Muscle layer of duodenum (tissue), 2 donors: ENCODE measurements at regions not wholly inside any gene's neighbourhood (a gene's known extent, or its start where the extent isn't known, plus 50 kb on each side); places are given as distances from the start of the nearest gene placed in this dataset.

Experiments
- H3K27ac ChIP-seq: one replicate; pipeline ENCODE4 v1.7.0; 2013; ENCODE audit warnings: mild to moderate bottlenecking, low read length
- H3K27me3 ChIP-seq: one replicate; pipeline ENCODE4 v1.7.0; 2013; ENCODE audit warnings: low read depth, mild to moderate bottlenecking, control low read depth, low read length
- H3K36me3 ChIP-seq, 2 donors: one replicate each; pipeline ENCODE4 v1.7.0; 2013; ENCODE audit warnings: low read length in 2 of 2, control low read depth in 1 of 2, mild to moderate bottlenecking in 1 of 2; ENCODE audit not compliant: insufficient read depth in 2 of 2, control insufficient read depth in 1 of 2
- H3K4me1 ChIP-seq, 2 donors: one replicate each; pipeline ENCODE4 v1.7.0; 2013; ENCODE audit warnings: low read length in 2 of 2, mild to moderate bottlenecking in 2 of 2, control low read depth in 1 of 2, moderate library complexity in 1 of 2; ENCODE audit not compliant: insufficient read depth in 2 of 2, control insufficient read depth in 1 of 2
- H3K4me3 ChIP-seq, 2 donors: one replicate each; pipeline ENCODE4 v1.7.0; 2013; ENCODE audit warnings: low read length in 2 of 2, low read depth in 1 of 2, mild to moderate bottlenecking in 1 of 2
- H3K9me3 ChIP-seq, 2 donors: one replicate each; pipeline ENCODE4 v1.7.0; 2013; ENCODE audit warnings: low read length in 2 of 2, control low read depth in 1 of 2, mild to moderate bottlenecking in 1 of 2; ENCODE audit not compliant: control insufficient read depth in 1 of 2
- donor health status: healthy.

GRCh38 chr1:232250838-232251237 lies 379.1 kb downstream of the SIPA1L2 start:
- H3K9me3 ChIP-seq, result no peaks in the 10 kb centered on the region
- H3K4me3 ChIP-seq, result no peak overlapping the region
- H3K4me1 ChIP-seq, result no peaks in the 10 kb centered on the region
- no peaks in the 10 kb centered on the region for H3K27me3 ChIP-seq
- H3K27ac ChIP-seq, result no peak overlapping the region
- H3K36me3 ChIP-seq, result no peaks in the 10 kb centered on the region

- no peak overlapping the region for H3K4me3 ChIP-seq
- no peaks in the 10 kb centered on the region for H3K27me3 ChIP-seq
- H3K27ac ChIP-seq, result no peak overlapping the region
- H3K4me1 ChIP-seq, result no peaks in the 10 kb centered on the region
- no peaks in the 10 kb centered on the region for H3K36me3 ChIP-seq
- no peaks in the 10 kb centered on the region for H3K9me3 ChIP-seq
Observed at GRCh38 chr1:232249861-232250777, 379.8 kb downstream of the SIPA1L2 start.

GRCh38 chr1:232249339-232249738 lies 380.6 kb downstream of the SIPA1L2 start:
- no peaks in the 10 kb centered on the region for H3K27me3 ChIP-seq
- H3K27ac ChIP-seq, result no peak overlapping the region
- H3K36me3 ChIP-seq, result no peaks in the 10 kb centered on the region
- H3K9me3 ChIP-seq, result no peaks in the 10 kb centered on the region
- H3K4me1 ChIP-seq, result no peaks in the 10 kb centered on the region
- H3K4me3 ChIP-seq, result no peak overlapping the region

DNA sequence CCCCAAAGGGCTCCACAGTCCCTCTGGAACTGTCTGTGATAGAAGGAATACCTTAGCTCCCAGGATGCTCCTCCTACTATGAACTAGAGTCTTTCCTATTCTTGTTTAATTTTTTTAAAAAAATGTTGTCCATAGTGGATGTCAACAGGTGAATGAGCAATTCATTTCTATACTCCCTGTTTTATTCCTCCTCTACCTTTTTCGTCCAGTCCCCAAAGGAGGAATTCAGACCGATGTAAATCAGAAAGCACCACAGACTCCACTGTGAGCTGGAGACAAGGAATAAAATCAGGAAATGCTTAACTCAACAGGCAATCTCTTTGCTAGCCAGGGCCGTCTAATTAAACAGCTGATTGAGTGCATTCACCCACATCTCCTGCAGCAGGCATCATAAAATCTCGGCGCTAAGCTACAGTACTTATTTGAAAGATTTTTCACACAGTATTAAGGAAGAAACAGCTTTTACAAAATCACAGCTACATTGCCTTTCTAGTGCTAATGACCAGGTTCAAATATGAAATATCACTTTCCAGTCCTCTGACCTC lies 381.6 kb downstream of the SIPA1L2 start:
- Histone ChIP-seq H3K4me3 (no peak overlapping the region), H3K9me3 (no peaks in the 10 kb centered on the region), H3K4me1 (no peaks in the 10 kb centered on the region), H3K36me3 (no peaks in the 10 kb centered on the region), H3K27me3 (no peaks in the 10 kb centered on the region), H3K27ac (no peak overlapping the region)

DNA sequence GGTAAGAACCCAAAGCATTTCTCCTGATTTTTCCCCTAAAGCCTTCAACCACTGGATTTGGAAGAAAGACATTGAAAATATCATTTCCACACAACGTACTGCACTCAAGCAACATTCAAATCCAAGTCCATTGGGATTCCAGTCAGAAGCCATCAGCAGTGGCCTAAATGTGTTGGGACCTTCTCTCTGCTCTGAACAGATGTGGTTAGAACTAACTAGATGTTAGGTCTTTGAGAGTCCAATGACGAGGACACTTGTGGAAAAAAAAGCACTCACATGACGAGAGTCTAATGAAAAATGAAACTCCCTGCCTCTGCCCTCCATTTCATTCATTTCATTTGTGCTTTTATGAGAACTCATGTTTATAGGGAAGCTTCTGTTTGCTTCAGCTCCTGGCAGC lies 382.3 kb downstream of the SIPA1L2 start:
- Histone ChIP-seq H3K4me1 (no peaks in the 10 kb centered on the region), H3K36me3 (no peaks in the 10 kb centered on the region), H3K9me3 (no peaks in the 10 kb centered on the region), H3K27ac (no peak overlapping the region), H3K27me3 (no peaks in the 10 kb centered on the region), H3K4me3 (no peak overlapping the region)

- Histone ChIP-seq H3K27ac (no peak overlapping the region), H3K4me1 (no peaks in the 10 kb centered on the region), H3K27me3 (no peaks in the 10 kb centered on the region), H3K9me3 (no peaks in the 10 kb centered on the region), H3K36me3 (no peaks in the 10 kb centered on the region), H3K4me3 (no peak overlapping the region)
Observed at GRCh38 chr1:232244426-232244825, 385.5 kb downstream of the SIPA1L2 start.

- Histone ChIP-seq H3K4me3 (no peak overlapping the region), H3K36me3 (no peaks in the 10 kb centered on the region), H3K27ac (no peak overlapping the region), H3K4me1 (no peaks in the 10 kb centered on the region), H3K27me3 (no peaks in the 10 kb centered on the region), H3K9me3 (no peaks in the 10 kb centered on the region)
Observed at GRCh38 chr1:232239998-232240397, 389.9 kb downstream of the SIPA1L2 start.

- Histone ChIP-seq H3K4me1 (no peaks in the 10 kb centered on the region), H3K27ac (no peak overlapping the region), H3K36me3 (no peaks in the 10 kb centered on the region), H3K4me3 (no peak overlapping the region), H3K9me3 (no peaks in the 10 kb centered on the region), H3K27me3 (no peaks in the 10 kb centered on the region)
Observed at GRCh38 chr1:232239522-232239921, 390.4 kb downstream of the SIPA1L2 start.

GRCh38 chr1:232238009-232238408 lies 391.9 kb downstream of the SIPA1L2 start:
- Histone ChIP-seq H3K9me3 (no peaks in the 10 kb centered on the region), H3K27ac (no peak overlapping the region), H3K4me1 (no peaks in the 10 kb centered on the region), H3K36me3 (no peaks in the 10 kb centered on the region), H3K27me3 (no peaks in the 10 kb centered on the region), H3K4me3 (no peak overlapping the region)

- H3K27ac ChIP-seq, result no peak overlapping the region
- no peaks in the 10 kb centered on the region for H3K36me3 ChIP-seq
- H3K27me3 ChIP-seq, result no peaks in the 10 kb centered on the region
- H3K9me3 ChIP-seq, result no peaks in the 10 kb centered on the region
- no peak overlapping the region for H3K4me3 ChIP-seq
- H3K4me1 ChIP-seq, result peaks cover 0 to 16% of the 10 kb centered on the region in 2 donors
Observed at GRCh38 chr1:232227306-232227705, 402.6 kb downstream of the SIPA1L2 start.

DNA sequence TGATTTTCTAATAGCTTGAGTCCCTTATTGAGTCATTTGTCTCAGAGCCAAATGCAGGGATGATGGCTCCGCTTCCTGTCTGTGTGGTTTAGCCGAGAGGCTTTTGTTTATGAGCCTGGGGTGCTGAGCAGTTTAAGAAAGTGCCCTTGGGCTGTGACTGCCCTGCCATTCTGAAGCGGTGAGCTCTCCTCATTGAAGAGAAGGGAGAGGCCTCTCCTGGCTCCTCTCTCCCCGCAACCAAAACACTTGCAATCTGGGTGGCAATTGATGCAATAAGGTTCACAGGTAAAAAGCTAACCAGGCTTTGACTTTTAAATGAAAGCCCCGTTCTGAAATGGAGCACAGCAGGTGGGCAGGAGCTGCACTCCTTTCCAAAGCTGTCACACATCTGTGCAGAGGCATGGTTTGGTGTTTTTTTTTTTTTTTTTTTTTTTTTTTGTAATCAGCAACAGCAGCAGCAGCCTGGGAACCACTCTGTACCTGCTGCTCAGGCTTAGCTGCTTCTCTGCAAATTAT lies 403.7 kb downstream of the SIPA1L2 start:
- Histone ChIP-seq H3K36me3 (no peaks in the 10 kb centered on the region), H3K4me3 (no peak overlapping the region), H3K4me1 (peaks cover 0 to 16% of the 10 kb centered on the region in 2 donors), H3K9me3 (no peaks in the 10 kb centered on the region), H3K27me3 (no peaks in the 10 kb centered on the region), H3K27ac (no peak overlapping the region)
